HG02588 (cell line): ENCODE measurements at regions not wholly inside any gene's neighbourhood (a gene's known extent, or its start where the extent isn't known, plus 50 kb on each side); places are given as distances from the start of the nearest gene placed in this dataset.
A peak's percentile ranks its signal among the peaks of the same experiment; 100 is the strongest.
"Not testable (repeated sequence)": the region's sequence is repeated elsewhere in the genome, so short reads cannot be mapped to it uniquely, and the experiment has no call there.

ENCODE experiments used
- ATAC-seq: cut with Tn5 transposase; IDR thresholded peaks from one replicate; pipeline ENCODE4 v1.9.1; 2021; ENCODE audit warnings: mild to moderate bottlenecking, moderate library complexity; ENCODE audit not compliant: unreplicated experiment

- not testable (repeated sequence) for ATAC-seq
These were observed 150.2 kb upstream of the MAP3K1 start for GRCh38 chr5:56665117-56665516.

- no peak for ATAC-seq
These were observed 151.3 kb upstream of the MAP3K1 start for GRCh38 chr5:56664025-56664424.

- no peak for ATAC-seq
These were observed 151.8 kb upstream of the MAP3K1 start for GRCh38 chr5:56663523-56663922.

- no peak for ATAC-seq
These were observed 152.5 kb upstream of the MAP3K1 start for GRCh38 chr5:56662893-56663292.

GRCh38 chr5:56659971-56660370 lies 155.4 kb upstream of the MAP3K1 start:
- no peak for ATAC-seq

GRCh38 chr5:56658972-56659371 lies 156.4 kb upstream of the MAP3K1 start:
- no peak for ATAC-seq

- ATAC-seq: no peak
These were observed 158.3 kb upstream of the MAP3K1 start for GRCh38 chr5:56656846-56657726.

- ATAC-seq: no peak
These were observed 163.5 kb upstream of the MAP3K1 start for GRCh38 chr5:56651893-56652292.

- no peak for ATAC-seq
These were observed 165.0 kb upstream of the MAP3K1 start for GRCh38 chr5:56650386-56650785.

- no peak for ATAC-seq
These were observed 165.8 kb upstream of the MAP3K1 start for GRCh38 chr5:56649569-56649968.

GRCh38 chr5:56648460-56649034 lies 166.8 kb upstream of the MAP3K1 start:
- ATAC-seq: no peak

GRCh38 chr5:56647099-56647850 lies 168.1 kb upstream of the MAP3K1 start:
- ATAC-seq: no peak

GRCh38 chr5:56641635-56642260 lies 173.6 kb upstream of the MAP3K1 start:
- ATAC-seq: no peak

GRCh38 chr5:56640763-56641406 lies 174.5 kb upstream of the MAP3K1 start:
- peak; percentile 74 for ATAC-seq

- no peak for ATAC-seq
These were observed 175.9 kb upstream of the MAP3K1 start for GRCh38 chr5:56639476-56639875.

GRCh38 chr5:56638768-56639238 lies 176.5 kb upstream of the MAP3K1 start:
- no peak for ATAC-seq

- no peak for ATAC-seq
These were observed 177.2 kb upstream of the MAP3K1 start for GRCh38 chr5:56638061-56638621.

- no peak for ATAC-seq
These were observed 177.9 kb upstream of the MAP3K1 start for GRCh38 chr5:56637321-56637920.

- ATAC-seq: no peak
These were observed 181.4 kb upstream of the MAP3K1 start for GRCh38 chr5:56633950-56634349.

GRCh38 chr5:56632939-56633338 lies 182.4 kb upstream of the MAP3K1 start:
- no peak for ATAC-seq
